ENCODE measurements at regions not wholly inside any gene's neighbourhood (a gene's known extent, or its start where the extent isn't known, plus 50 kb on each side); places are given as distances from the start of the nearest gene placed in this dataset.

GRCh38 chr13:107927557-107927956 lies 287.8 kb downstream of the LIG4 start:
- TF ChIP-seq CTCF (IDR thresholded peaks at IDR 0.05; ENCODE audit: poor library complexity) (no peak), EZH2phosphoT487 (IDR thresholded peaks at IDR 0.05; ENCODE audit: low read depth, severe bottlenecking, unreplicated experiment) (no peak), EZH2 (IDR thresholded peaks at IDR 0.05; ENCODE audit: borderline replicate concordance) (no peak)

Measured in hepatocyte (in vitro differentiated cells).